K562 (cell line): ENCODE measurements at regions not wholly inside any gene's neighbourhood (a gene's known extent, or its start where the extent isn't known, plus 50 kb on each side); places are given as distances from the start of the nearest gene placed in this dataset.

Experiments
- CSDE1 ChIP-seq, 2 experiments: fragments of 450-650 bp; IDR thresholded peaks; 2 replicates each; pipeline ENCODE4 v1.6.1; 2016; ENCODE audit warnings: mild to moderate bottlenecking in 1 of 2
- EP300 ChIP-seq: IDR thresholded peaks from 2 replicates; pipeline ENCODE4 v1.6.1; 2012; ENCODE audit warnings: low read length, improper control_type of control experiment
- RBFOX2 ChIP-seq: fragments of 200-400 bp; formaldehyde crosslinking; IDR thresholded peaks from 2 replicates; pipeline ENCODE4 v1.6.1; 2017; ENCODE audit warnings: low read depth, mild to moderate bottlenecking, low read length, moderate library complexity
- TBP ChIP-seq: optimal IDR thresholded peaks from 2 replicates; pipeline ENCODE3; 2011; ENCODE audit warnings: low read depth, low read length, improper control_type of control experiment
- ZNF785 ChIP-seq: fragments of 250-450 bp; sonication (Bioruptor Pico); IDR thresholded peaks from 2 replicates; pipeline ENCODE4 v1.4.0; 2020; ENCODE audit warnings: mild to moderate bottlenecking
- TF ChIP-seq, protein P1 (sequence below), 3 experiments: IDR thresholded peaks in 2 of 3; conservative IDR thresholded peaks in 1 of 3; 2 replicates each; pipeline ENCODE4 v1.5.1; 2011 to 2012; ENCODE audit warnings: low read length in 3 of 3, mild to moderate bottlenecking in 3 of 3, control low read depth in 2 of 3, improper control_type of control experiment in 1 of 3, inconsistent platforms in 1 of 3, low read depth in 1 of 3, mixed read lengths in 1 of 3, moderate library complexity in 1 of 3; ENCODE audit not compliant: insufficient read depth in 2 of 3
- TF ChIP-seq, protein P2 (sequence below): sonication (generic); formaldehyde crosslinking; IDR thresholded peaks from 2 replicates; pipeline ENCODE4 v1.8.1; 2023; ENCODE audit warnings: mild to moderate bottlenecking, missing genetic modification reagents, moderate library complexity
- TF ChIP-seq, protein P3 (sequence below): fragments of 250-450 bp; sonication (Bioruptor Pico); IDR thresholded peaks from 2 replicates; pipeline ENCODE4 v1.8.0; 2021; ENCODE audit warnings: moderate library complexity, mild to moderate bottlenecking, inconsistent platforms
- TF ChIP-seq, protein P4 (sequence below): fragments of 450-650 bp; formaldehyde crosslinking; IDR thresholded peaks from 2 replicates; pipeline ENCODE4 v1.4.0; 2020; ENCODE audit warnings: mild to moderate bottlenecking, moderate library complexity

DNA sequence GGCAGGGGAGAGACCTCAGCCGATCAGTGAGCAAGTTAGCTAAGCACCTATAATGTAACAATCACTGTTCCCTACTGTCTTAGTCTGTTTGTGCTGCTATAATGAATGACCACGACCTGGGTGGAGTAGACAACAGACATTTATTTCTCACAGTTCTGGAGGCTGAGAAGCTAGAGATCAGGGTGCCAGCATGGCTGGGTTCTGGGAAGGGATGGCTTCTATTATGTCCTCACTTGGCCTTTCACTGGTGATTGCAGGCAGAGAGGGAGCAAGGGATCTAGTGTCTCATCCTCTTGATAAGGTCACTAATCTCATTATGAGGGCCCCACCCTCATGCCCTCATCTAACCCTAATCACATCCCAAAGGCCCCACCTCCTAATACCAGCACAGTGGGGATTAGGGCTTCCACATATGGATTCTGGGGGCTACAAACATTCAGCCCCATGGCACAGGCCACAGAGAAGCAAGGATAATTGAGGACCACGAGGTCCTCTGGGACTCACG is 162.5 kb downstream of the CD83 start:
- TF ChIP-seq, protein P1, sequence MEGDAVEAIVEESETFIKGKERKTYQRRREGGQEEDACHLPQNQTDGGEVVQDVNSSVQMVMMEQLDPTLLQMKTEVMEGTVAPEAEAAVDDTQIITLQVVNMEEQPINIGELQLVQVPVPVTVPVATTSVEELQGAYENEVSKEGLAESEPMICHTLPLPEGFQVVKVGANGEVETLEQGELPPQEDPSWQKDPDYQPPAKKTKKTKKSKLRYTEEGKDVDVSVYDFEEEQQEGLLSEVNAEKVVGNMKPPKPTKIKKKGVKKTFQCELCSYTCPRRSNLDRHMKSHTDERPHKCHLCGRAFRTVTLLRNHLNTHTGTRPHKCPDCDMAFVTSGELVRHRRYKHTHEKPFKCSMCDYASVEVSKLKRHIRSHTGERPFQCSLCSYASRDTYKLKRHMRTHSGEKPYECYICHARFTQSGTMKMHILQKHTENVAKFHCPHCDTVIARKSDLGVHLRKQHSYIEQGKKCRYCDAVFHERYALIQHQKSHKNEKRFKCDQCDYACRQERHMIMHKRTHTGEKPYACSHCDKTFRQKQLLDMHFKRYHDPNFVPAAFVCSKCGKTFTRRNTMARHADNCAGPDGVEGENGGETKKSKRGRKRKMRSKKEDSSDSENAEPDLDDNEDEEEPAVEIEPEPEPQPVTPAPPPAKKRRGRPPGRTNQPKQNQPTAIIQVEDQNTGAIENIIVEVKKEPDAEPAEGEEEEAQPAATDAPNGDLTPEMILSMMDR (IDR thresholded peaks at IDR 0.05 in 2 of 3, conservative IDR thresholded peaks at IDR 0.05 in 1 of 3; ENCODE audit: insufficient read depth in 2 of 3, low read depth in 1 of 3, low read length in 3 of 3) = no peak
- TF ChIP-seq ZNF785 (CRISPR knock-in tag) (no peak), CSDE1 (IDR thresholded peaks at IDR 0.05) (no peak), RBFOX2 (no peak), EP300 (no peak), TBP (no peak)
- TF ChIP-seq, protein P2, sequence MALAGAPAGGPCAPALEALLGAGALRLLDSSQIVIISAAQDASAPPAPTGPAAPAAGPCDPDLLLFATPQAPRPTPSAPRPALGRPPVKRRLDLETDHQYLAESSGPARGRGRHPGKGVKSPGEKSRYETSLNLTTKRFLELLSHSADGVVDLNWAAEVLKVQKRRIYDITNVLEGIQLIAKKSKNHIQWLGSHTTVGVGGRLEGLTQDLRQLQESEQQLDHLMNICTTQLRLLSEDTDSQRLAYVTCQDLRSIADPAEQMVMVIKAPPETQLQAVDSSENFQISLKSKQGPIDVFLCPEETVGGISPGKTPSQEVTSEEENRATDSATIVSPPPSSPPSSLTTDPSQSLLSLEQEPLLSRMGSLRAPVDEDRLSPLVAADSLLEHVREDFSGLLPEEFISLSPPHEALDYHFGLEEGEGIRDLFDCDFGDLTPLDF (CRISPR knock-in tag) = no peak
- TF ChIP-seq, protein P3, sequence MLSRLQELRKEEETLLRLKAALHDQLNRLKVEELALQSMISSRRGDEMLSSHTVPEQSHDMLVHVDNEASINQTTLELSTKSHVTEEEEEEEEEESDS (CRISPR knock-in tag) = no peak
- TF ChIP-seq, protein P4, sequence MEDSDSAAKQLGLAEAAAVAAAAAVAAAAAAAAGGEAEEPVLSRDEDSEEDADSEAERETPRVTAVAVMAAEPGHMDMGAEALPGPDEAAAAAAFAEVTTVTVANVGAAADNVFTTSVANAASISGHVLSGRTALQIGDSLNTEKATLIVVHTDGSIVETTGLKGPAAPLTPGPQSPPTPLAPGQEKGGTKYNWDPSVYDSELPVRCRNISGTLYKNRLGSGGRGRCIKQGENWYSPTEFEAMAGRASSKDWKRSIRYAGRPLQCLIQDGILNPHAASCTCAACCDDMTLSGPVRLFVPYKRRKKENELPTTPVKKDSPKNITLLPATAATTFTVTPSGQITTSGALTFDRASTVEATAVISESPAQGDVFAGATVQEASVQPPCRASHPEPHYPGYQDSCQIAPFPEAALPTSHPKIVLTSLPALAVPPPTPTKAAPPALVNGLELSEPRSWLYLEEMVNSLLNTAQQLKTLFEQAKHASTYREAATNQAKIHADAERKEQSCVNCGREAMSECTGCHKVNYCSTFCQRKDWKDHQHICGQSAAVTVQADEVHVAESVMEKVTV (CRISPR knock-in tag) = no peak
